Psoas muscle (tissue), 7 donors: ENCODE measurements at regions not wholly inside any gene's neighbourhood (a gene's known extent, or its start where the extent isn't known, plus 50 kb on each side); places are given as distances from the start of the nearest gene placed in this dataset.

Experiments used
- ATAC-seq, 4 donors: fragments of 200-7000 bp; cut with Tn5 transposase; one replicate each; pipeline ENCODE4 v1.9.1; 2020; ENCODE audit warnings: moderate library complexity in 3 of 4, mild to moderate bottlenecking in 2 of 4
- DNase-seq, 2 donors: peaks; one replicate each; pipeline ENCODE4 v3.0.0-alpha.2; 2020
- H3K27ac ChIP-seq: fragments of 200-600 bp; one replicate; pipeline ENCODE4 v1.8.0; 2022
- H3K27me3 ChIP-seq, 3 donors: fragments of 200-600 bp in 1 of 3; one replicate each; pipeline versions ENCODE4 v1.6.1 to v1.8.0; 2013 to 2022; ENCODE audit warnings: low read length in 2 of 3, mild to moderate bottlenecking in 2 of 3, moderate library complexity in 1 of 3; ENCODE audit not compliant: insufficient read depth in 3 of 3
- H3K36me3 ChIP-seq, 2 donors: fragments of 200-600 bp in 1 of 2; one replicate each; pipeline versions ENCODE4 v1.6.1 to v1.8.0; 2013 to 2022; ENCODE audit warnings: low read depth in 1 of 2, mild to moderate bottlenecking in 1 of 2, moderate library complexity in 1 of 2; ENCODE audit not compliant: insufficient read depth in 1 of 2
- H3K4me1 ChIP-seq: fragments of 200-600 bp; one replicate; pipeline ENCODE4 v1.8.0; 2022
- H3K4me3 ChIP-seq: fragments of 200-600 bp; one replicate; pipeline ENCODE4 v1.8.0; 2022; ENCODE audit warnings: mild to moderate bottlenecking
- H3K9me3 ChIP-seq: fragments of 200-600 bp; one replicate; pipeline ENCODE4 v1.8.0; 2022
- CTCF ChIP-seq: fragments of 200-600 bp; IDR thresholded peaks from one replicate; pipeline ENCODE4 v1.8.0; 2022; ENCODE audit warnings: antibody characterized with exemption
- WGBS, 3 donors: extraction: QIAGEN DNeasy Blood & Tissue Kit; methylation state at CpG; one replicate each; pipeline versions ENCODE4 v1.1.6 to v1.1.7; 2013; 5-methylcytosine and 5-hydroxymethylcytosine counted together
- intact Hi-C, 2 donors: fragments of 100-400 bp; cut with DNase I; formaldehyde crosslinking; loops; one replicate each; pipeline versions ENCODE4 v1.11.0 to v1.14.2; 2022
- donor health status: healthy with polysubstance abuse.
- donor health status: DM: no; HTN: no; CAD: no; lungs with moderate emphysema.
- donor health status: Bipolar disorder and iron deficiency.
- donor health status: healthy.
- donor health status: DM: yes; HTN: yes; CAD: no.
- donor health status: DM: no; HTN: no; CAD: no.
- donor health status: DM: yes; HTN: yes; CAD: no.

DNA sequence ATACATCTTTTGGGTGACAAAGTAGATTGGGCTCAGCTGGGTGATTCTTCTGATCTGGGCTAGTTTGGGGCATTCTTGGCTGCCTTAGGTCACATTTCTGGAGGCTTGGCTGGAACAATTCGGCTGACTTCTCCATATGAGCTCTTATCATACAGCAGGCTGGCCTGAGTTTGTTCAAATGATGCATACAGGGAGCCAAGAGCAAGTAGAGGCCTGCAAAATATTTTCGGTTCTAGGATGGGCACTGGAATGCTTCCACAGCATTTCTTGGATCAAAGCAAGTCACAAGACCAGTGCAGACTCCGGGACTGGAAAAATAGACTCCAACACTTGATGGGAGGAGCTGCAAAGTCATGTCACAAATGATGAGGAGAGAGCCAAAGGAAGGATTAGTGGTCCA is 98.4 kb downstream of the SCG2 start:
- intact Hi-C loops = no loop called here
- 38 to 51% (median 39%) methylated on average over 3 of the region's 3 CpGs for WGBS, 3 donors
- DNase-seq = no peak
- H3K27ac ChIP-seq = no peak overlapping the region
- no peaks in the 10 kb centered on the region for H3K27me3 ChIP-seq
- TF ChIP-seq CTCF = no peak
- no peaks in the 10 kb centered on the region for H3K9me3 ChIP-seq
- ATAC-seq = no peak
- H3K4me3 ChIP-seq = no peak overlapping the region
- H3K36me3 ChIP-seq = no peaks in the 10 kb centered on the region
- H3K4me1 ChIP-seq = no peaks in the 10 kb centered on the region

DNA sequence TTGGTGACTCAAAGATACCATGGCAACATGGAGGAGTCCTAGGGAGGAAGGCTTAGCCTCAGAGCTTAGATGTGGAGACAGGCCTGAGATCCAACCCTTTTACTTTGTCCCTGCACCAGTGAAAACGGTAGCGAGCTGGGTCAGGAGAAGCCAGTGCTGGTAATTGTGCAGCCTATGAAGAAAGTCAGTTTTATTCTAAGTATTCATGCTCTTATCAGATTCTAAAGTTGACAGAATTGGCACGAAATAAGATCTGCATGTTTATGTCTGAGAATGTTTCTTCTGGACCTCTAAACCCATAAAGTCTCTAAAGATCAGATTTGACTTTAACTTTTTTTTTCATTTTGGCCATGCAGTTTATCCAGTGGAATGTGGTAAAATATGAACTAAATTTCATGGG is 93.8 kb downstream of the SCG2 start:
- Histone ChIP-seq H3K4me3 (no peak overlapping the region), H3K4me1 (no peaks in the 10 kb centered on the region), H3K27me3 (no peaks in the 10 kb centered on the region), H3K36me3 (no peaks in the 10 kb centered on the region), H3K27ac (no peak overlapping the region), H3K9me3 (no peaks in the 10 kb centered on the region)
- no peak for TF ChIP-seq CTCF
- ATAC-seq (no peak), DNase-seq (no peak)
- intact Hi-C loops = no loop called here
- 66 to 71% (median 66%) methylated on average over 3 of the region's 3 CpGs for WGBS, 3 donors

- Histone ChIP-seq H3K4me3 (no peak overlapping the region), H3K4me1 (no peaks in the 10 kb centered on the region), H3K9me3 (no peaks in the 10 kb centered on the region), H3K27ac (no peak overlapping the region), H3K36me3 (no peaks in the 10 kb centered on the region), H3K27me3 (peaks cover 0 to 2% (median 0%) of the 10 kb centered on the region in 3 donors)
- no peak for TF ChIP-seq CTCF
- DNase-seq = no peak
- ATAC-seq = no peak
- intact Hi-C loops = no loop called here
- 59 to 83% (median 80%) methylated on average over 4 of the region's 4 CpGs for WGBS, 3 donors
Measured at GRCh38 chr2:223510713-223511112, 91.4 kb downstream of the SCG2 start.

DNA sequence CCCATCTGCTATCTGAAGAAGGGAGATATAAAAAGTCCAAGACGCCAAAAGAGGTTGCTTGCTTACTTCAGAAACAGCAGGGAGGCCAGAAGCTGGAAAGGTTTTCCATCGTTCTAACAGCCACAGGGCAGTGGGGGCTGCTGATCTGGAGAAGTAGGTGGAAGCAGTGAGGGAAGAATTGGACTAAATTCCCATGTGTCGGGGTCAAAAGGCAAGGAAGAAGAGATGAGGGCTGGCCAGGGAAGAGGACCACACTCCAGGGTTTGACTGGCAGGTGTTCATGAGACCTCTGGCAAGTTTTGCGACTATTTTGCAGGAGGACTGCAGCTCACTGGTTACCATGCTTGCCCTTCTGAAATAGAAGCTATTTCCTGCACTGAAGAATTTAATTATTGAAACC is 91.0 kb downstream of the SCG2 start:
- 68 to 69% (median 69%) methylated on average over 4 of the region's 4 CpGs for WGBS, 3 donors
- Histone ChIP-seq H3K27me3 (peaks cover 0 to 2% (median 0%) of the 10 kb centered on the region in 3 donors), H3K9me3 (no peaks in the 10 kb centered on the region), H3K36me3 (no peaks in the 10 kb centered on the region), H3K27ac (no peak overlapping the region), H3K4me3 (no peak overlapping the region), H3K4me1 (no peaks in the 10 kb centered on the region)
- no peak for DNase-seq
- no peak for TF ChIP-seq CTCF
- ATAC-seq = no peak
- intact Hi-C loops = no loop called here

DNA sequence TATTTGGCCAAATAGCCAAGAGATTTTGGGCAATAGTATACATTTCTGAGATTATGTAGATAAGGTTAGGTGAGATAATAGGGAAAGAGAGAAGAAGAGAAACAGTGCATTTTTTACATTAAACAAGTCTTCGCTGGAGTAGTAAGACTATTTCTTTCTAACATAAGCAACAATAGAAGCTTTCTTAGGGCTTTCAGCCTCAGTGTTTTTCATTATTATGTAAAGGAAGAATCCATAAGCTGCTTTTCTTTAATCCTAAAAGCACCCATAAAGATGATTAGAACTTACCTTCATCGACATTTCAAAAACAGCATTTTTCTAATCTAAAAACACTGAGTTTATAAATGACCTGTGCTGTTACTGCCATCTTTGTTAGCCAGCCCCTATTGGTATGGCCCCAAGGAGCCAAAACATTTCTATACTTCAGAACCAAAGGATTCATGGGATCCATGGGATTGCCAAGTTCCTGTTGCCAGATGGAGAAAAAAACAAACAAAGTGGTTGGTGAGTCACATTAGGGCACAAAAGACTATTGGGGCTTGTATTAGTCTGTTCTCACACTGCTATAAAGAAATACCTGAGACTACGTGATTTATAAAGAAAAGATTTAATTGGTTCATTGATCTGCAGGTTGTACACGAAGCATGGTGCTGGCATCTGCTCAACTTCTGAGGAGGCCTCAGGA is 88.2 kb downstream of the SCG2 start:
- H3K4me1 ChIP-seq = no peaks in the 10 kb centered on the region
- 88 to 89% (median 89%) methylated on average over 4 of the region's 4 CpGs for WGBS, 3 donors
- no peaks in the 10 kb centered on the region for H3K9me3 ChIP-seq

More for the DNA sequence above, 88.2 kb downstream of the SCG2 start:
- DNase-seq = no peak
- TF ChIP-seq CTCF = no peak
- intact Hi-C loops = no loop called here
- H3K36me3 ChIP-seq = no peaks in the 10 kb centered on the region
- H3K27ac ChIP-seq = no peak overlapping the region
- H3K27me3 ChIP-seq = peaks cover 0 to 2% (median 0%) of the 10 kb centered on the region in 3 donors
- no peak for ATAC-seq
- H3K4me3 ChIP-seq = no peak overlapping the region
